Urinary bladder (tissue), 3 donors: ENCODE measurements at regions not wholly inside any gene's neighbourhood (a gene's known extent, or its start where the extent isn't known, plus 50 kb on each side); places are given as distances from the start of the nearest gene placed in this dataset.

Experiments
- DNase-seq: peaks from one replicate; pipeline ENCODE4 v3.0.0-alpha.2; 2015; ENCODE audit errors: extremely low spot score
- H3K27ac ChIP-seq: one replicate; pipeline ENCODE4 v1.5.1; 2013; ENCODE audit warnings: low read depth, mild to moderate bottlenecking, moderate library complexity
- H3K36me3 ChIP-seq: one replicate; pipeline ENCODE4 v1.6.1; 2013; ENCODE audit warnings: mild to moderate bottlenecking, moderate library complexity; ENCODE audit not compliant: insufficient read depth
- H3K4me1 ChIP-seq: one replicate; pipeline ENCODE4 v1.6.1; 2013; ENCODE audit warnings: mild to moderate bottlenecking, moderate library complexity; ENCODE audit not compliant: insufficient read depth
- H3K4me3 ChIP-seq: one replicate; pipeline ENCODE4 v1.5.1; 2013; ENCODE audit warnings: low read depth, low read length
- WGBS: extraction: QIAGEN DNeasy Blood & Tissue Kit; methylation state at CpG from one replicate; pipeline ENCODE4 v1.1.7; 2013; 5-methylcytosine and 5-hydroxymethylcytosine counted together
- donor health status: healthy with polysubstance abuse.
- donor health status: healthy.

DNA sequence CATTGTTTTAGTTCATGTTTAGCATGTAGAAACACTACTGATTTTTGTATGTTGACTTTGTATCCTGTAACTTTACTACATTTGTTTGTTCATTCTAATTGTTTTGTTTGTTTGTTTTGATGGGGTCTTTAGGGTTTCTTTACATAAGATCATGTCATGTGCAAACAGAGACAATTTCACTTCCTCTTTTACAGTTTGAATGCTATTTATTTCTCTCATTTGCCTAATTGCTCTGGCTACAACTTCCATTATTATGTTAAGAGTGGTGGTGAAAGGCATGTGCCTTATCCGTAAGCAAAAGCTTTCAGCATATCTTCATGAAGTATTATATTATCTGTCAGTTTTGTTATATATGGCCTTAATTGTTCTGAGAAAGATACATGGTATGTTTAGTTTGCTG, 571.1 kb downstream of the PCDH7 start:
- Histone ChIP-seq H3K4me3 (no peak overlapping the region), H3K36me3 (no peaks in the 10 kb centered on the region), H3K27ac (no peak overlapping the region), H3K4me1 (no peaks in the 10 kb centered on the region)
- no peak for DNase-seq
- 53% methylated on average over 1 of the region's 1 CpG for WGBS

DNA sequence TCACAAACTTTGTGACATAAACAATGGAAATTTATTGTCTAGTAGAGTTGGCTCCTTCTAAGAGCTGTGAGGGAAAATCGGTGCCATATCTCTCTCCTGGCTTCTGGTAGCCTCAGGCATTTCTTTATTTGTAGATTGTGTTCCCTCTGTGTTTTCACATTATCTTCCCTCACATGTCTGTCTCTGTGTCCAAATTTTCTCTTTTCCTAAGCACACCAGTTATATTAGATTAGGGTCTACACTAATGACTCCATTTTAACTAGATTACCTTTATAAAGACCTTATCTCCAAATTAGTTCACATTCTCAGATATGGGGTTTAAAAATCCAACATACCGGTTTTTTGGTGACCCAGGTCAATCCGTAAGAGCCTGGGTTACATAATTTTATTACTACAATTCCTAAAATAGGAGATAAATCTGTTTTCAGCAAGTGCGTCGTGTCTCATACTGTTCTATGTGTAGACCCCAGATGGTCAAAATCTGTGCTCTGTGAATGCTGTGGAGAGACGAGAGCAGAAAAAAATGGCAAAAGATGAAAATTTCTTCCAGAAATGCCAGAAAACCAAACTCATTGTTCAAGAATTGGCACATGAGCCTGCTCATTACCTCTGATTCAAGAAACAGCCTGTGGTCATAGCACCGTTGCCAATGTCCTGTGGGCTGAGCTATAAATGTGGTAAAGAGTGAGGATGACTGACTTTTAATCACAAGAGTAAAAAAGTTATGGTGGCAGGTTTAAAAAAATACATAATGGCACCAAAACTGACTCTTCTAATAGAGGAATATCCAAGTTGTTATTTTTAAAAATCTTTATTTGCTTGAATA, 574.7 kb downstream of the PCDH7 start:
- no peaks in the 10 kb centered on the region for H3K4me1 ChIP-seq
- no peaks in the 10 kb centered on the region for H3K36me3 ChIP-seq
- no peak for DNase-seq
- no peak overlapping the region for H3K4me3 ChIP-seq
- H3K27ac ChIP-seq = no peak overlapping the region
- WGBS = 84% methylated on average over 7 of the region's 7 CpGs

DNA sequence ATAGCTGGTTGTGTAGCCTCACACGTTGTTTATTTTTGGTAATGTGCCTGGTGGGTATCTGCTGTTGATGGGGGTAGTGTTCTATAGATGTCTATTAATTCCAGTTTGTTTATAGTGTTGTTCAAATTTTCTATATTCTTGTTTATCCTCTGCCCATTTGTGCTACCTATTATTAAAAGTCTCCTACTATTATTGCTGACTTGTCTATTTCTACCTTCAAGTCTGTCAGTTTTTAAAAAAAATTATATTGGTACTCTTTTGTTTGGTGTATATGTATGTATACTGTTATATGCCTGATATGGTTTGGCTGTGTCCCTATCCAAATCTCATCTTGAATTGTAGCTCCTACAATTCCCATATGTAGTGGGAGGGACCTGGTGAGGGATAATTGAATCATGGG, 578.6 kb downstream of the PCDH7 start:
- no peaks in the 10 kb centered on the region for H3K4me1 ChIP-seq
- no peak overlapping the region for H3K4me3 ChIP-seq
- no peak for DNase-seq
- no peak overlapping the region for H3K27ac ChIP-seq
- 42% methylated on average over 1 of the region's 1 CpG for WGBS
- no peaks in the 10 kb centered on the region for H3K36me3 ChIP-seq

- Histone ChIP-seq H3K36me3 (no peaks in the 10 kb centered on the region), H3K4me1 (no peaks in the 10 kb centered on the region), H3K27ac (no peak overlapping the region), H3K4me3 (no peak overlapping the region)
- no peak for DNase-seq
- 52% methylated on average over 5 of the region's 5 CpGs for WGBS
Observed at GRCh38 chr4:31307029-31307428, 586.9 kb downstream of the PCDH7 start.

GRCh38 chr4:31324814-31325213, 604.6 kb downstream of the PCDH7 start:
- Histone ChIP-seq H3K36me3 (no peaks in the 10 kb centered on the region), H3K4me1 (no peaks in the 10 kb centered on the region), H3K27ac (no peak overlapping the region), H3K4me3 (no peak overlapping the region)
- no peak for DNase-seq

- no peak for DNase-seq
- 92% methylated on average over 1 of the region's 1 CpG for WGBS
- Histone ChIP-seq H3K36me3 (no peaks in the 10 kb centered on the region), H3K27ac (no peak overlapping the region), H3K4me1 (no peaks in the 10 kb centered on the region), H3K4me3 (no peak overlapping the region)
Observed at GRCh38 chr4:31325300-31325699, 605.1 kb downstream of the PCDH7 start.

- Histone ChIP-seq H3K4me3 (no peak overlapping the region), H3K36me3 (no peaks in the 10 kb centered on the region), H3K4me1 (no peaks in the 10 kb centered on the region), H3K27ac (no peak overlapping the region)
- WGBS = 91% methylated on average over 6 of the region's 6 CpGs
- DNase-seq = no peak
Observed at GRCh38 chr4:31327031-31327430, 606.9 kb downstream of the PCDH7 start.

- Histone ChIP-seq H3K4me1 (no peaks in the 10 kb centered on the region), H3K36me3 (no peaks in the 10 kb centered on the region), H3K4me3 (no peak overlapping the region), H3K27ac (no peak overlapping the region)
- WGBS = 29% methylated on average over 1 of the region's 1 CpG
- DNase-seq = no peak
Observed at GRCh38 chr4:31328932-31329331, 608.8 kb downstream of the PCDH7 start.

GRCh38 chr4:31334086-31334910, 614.1 kb downstream of the PCDH7 start:
- Histone ChIP-seq H3K27ac (no peak overlapping the region), H3K4me3 (no peak overlapping the region), H3K4me1 (no peaks in the 10 kb centered on the region), H3K36me3 (no peaks in the 10 kb centered on the region)
- 47% methylated on average over 2 of the region's 2 CpGs for WGBS
- DNase-seq = no peak

DNA sequence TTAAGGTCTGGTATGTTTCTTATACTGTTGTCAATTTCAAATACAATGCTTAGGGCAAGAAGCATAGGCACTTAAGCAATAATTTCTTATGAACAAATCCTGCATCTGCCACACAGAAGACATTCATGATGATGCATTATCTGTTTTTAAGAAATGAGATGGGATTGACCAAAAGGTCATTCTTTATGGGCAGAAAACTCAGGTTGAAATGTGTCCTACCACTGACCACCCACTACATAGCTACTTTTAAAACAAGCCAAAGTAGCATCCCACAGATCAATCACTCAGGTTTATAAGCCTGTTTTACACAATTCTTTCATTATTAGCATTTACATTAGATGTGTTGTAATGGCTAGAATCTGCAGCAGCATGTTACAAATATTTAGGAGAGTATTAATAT, 617.8 kb downstream of the PCDH7 start:
- H3K36me3 ChIP-seq = no peaks in the 10 kb centered on the region
- H3K4me1 ChIP-seq = no peaks in the 10 kb centered on the region
- H3K27ac ChIP-seq = no peak overlapping the region
- no peak for DNase-seq
- no peak overlapping the region for H3K4me3 ChIP-seq

- WGBS = 55% methylated on average over 4 of the region's 4 CpGs
- no peak for DNase-seq
- H3K4me1 ChIP-seq = no peaks in the 10 kb centered on the region
- no peak overlapping the region for H3K27ac ChIP-seq
- no peaks in the 10 kb centered on the region for H3K36me3 ChIP-seq
- H3K4me3 ChIP-seq = no peak overlapping the region
Observed at GRCh38 chr4:31341601-31342359, 621.6 kb downstream of the PCDH7 start.

- no peak for DNase-seq
- Histone ChIP-seq H3K4me3 (no peak overlapping the region), H3K27ac (no peak overlapping the region), H3K4me1 (no peaks in the 10 kb centered on the region), H3K36me3 (no peaks in the 10 kb centered on the region)
Observed at GRCh38 chr4:31343061-31343460, 622.9 kb downstream of the PCDH7 start.

GRCh38 chr4:31349907-31350306, 629.7 kb downstream of the PCDH7 start:
- Histone ChIP-seq H3K27ac (no peak overlapping the region), H3K36me3 (no peaks in the 10 kb centered on the region), H3K4me1 (no peaks in the 10 kb centered on the region), H3K4me3 (no peak overlapping the region)
- 13% methylated on average over 1 of the region's 1 CpG for WGBS
- no peak for DNase-seq

- Histone ChIP-seq H3K4me3 (no peak overlapping the region), H3K27ac (no peak overlapping the region), H3K36me3 (no peaks in the 10 kb centered on the region), H3K4me1 (no peaks in the 10 kb centered on the region)
- WGBS = 66% methylated on average over 3 of the region's 3 CpGs
- no peak for DNase-seq
Observed at GRCh38 chr4:31351695-31352094, 631.5 kb downstream of the PCDH7 start.
